D721Med (cell line): ENCODE measurements at regions not wholly inside any gene's neighbourhood (a gene's known extent, or its start where the extent isn't known, plus 50 kb on each side); places are given as distances from the start of the nearest gene placed in this dataset.

Experiments
- DNase-seq: peaks from one replicate; pipeline ENCODE4 v3.0.0; 2011; ENCODE audit warnings: low spot score; ENCODE audit not compliant: insufficient read length
- FAIRE-seq: peaks from 2 replicates; lab custom pipeline; 2011; peaks lifted over from hg19 to GRCh38; lab: Jason Lieb, UNC
- CTCF ChIP-seq: IDR thresholded peaks from 2 replicates; pipeline ENCODE4 v1.5.1; 2012; ENCODE audit warnings: mild to moderate bottlenecking, control low read depth; ENCODE audit not compliant: insufficient read depth; ENCODE audit errors: missing control alignments

- DNase-seq, result no peak
- TF ChIP-seq CTCF, result no peak
- FAIRE-seq, result no peak
These were observed 122.0 kb upstream of the RGMA start for GRCh38 chr15:93210995-93211394.

- FAIRE-seq, result no peak
- DNase-seq, result no peak
- TF ChIP-seq CTCF, result no peak
These were observed 120.9 kb upstream of the RGMA start for GRCh38 chr15:93209690-93210445.

- DNase-seq, result no peak
- TF ChIP-seq CTCF, result no peak
- FAIRE-seq, result no peak
These were observed 117.9 kb upstream of the RGMA start for GRCh38 chr15:93206893-93207292.

- FAIRE-seq, result no peak
- TF ChIP-seq CTCF, result no peak
- no peak for DNase-seq
These were observed 116.4 kb upstream of the RGMA start for GRCh38 chr15:93205413-93205812.

- FAIRE-seq, result no peak
- TF ChIP-seq CTCF, result no peak
- no peak for DNase-seq
These were observed 114.0 kb upstream of the RGMA start for GRCh38 chr15:93203036-93203435.

- TF ChIP-seq CTCF, result no peak
- no peak for DNase-seq
- no peak for FAIRE-seq
These were observed 113.4 kb upstream of the RGMA start for GRCh38 chr15:93202405-93202804.

- no peak for TF ChIP-seq CTCF
- DNase-seq, result no peak
- no peak for FAIRE-seq
These were observed 112.9 kb upstream of the RGMA start for GRCh38 chr15:93201940-93202339.
